Erythroblast (primary cell): ENCODE measurements at regions not wholly inside any gene's neighbourhood (a gene's known extent, or its start where the extent isn't known, plus 50 kb on each side); places are given as distances from the start of the nearest gene placed in this dataset.

Experiments
- GATA1 ChIP-seq: IDR thresholded peaks from 2 replicates; pipeline ENCODE4 v1.6.1; 2011; ENCODE audit warnings: low read depth, mild to moderate bottlenecking, control low read depth, low read length, moderate library complexity
- POLR2A ChIP-seq: IDR thresholded peaks from 2 replicates; pipeline ENCODE4 v1.6.1; 2011; ENCODE audit warnings: mild to moderate bottlenecking, low read length

- TF ChIP-seq POLR2A, result no peak
- no peak for TF ChIP-seq GATA1
Measured at GRCh38 chr9:88917375-88917774, 73.9 kb upstream of the S1PR3 start.
